Gastroesophageal sphincter (tissue), 4 donors: ENCODE measurements at regions not wholly inside any gene's neighbourhood (a gene's known extent, or its start where the extent isn't known, plus 50 kb on each side); places are given as distances from the start of the nearest gene placed in this dataset.
A peak's percentile ranks its signal among the peaks of the same experiment; 100 is the strongest.

ENCODE experiments used
- ATAC-seq: fragments of 150-250 bp; one replicate; pipeline ENCODE4 v1.9.1; 2016; ENCODE audit warnings: mild to moderate bottlenecking, moderate library complexity
- H3K27ac ChIP-seq, 4 donors: fragments of 200-600 bp; sonication (generic) in 3 of 4; 1 replicate in 3 of 4; 2 replicates in 1 of 4; pipeline ENCODE4 v1.5.1; 2016 to 2019
- H3K27me3 ChIP-seq: fragments of 200-600 bp; sonication (generic); one replicate; pipeline ENCODE4 v1.5.1; 2019
- H3K36me3 ChIP-seq, 2 donors: fragments of 200-600 bp; sonication (generic); one replicate each; pipeline ENCODE4 v1.5.1; 2019; ENCODE audit warnings: control low read depth in 1 of 2
- H3K4me1 ChIP-seq, 3 donors: fragments of 200-600 bp; sonication (generic); 1 replicate in 2 of 3; 2 replicates in 1 of 3; pipeline ENCODE4 v1.5.1; 2016 to 2019; ENCODE audit warnings: control low read depth in 2 of 3
- H3K4me3 ChIP-seq, 2 donors: fragments of 200-600 bp; sonication (generic); one replicate each; pipeline ENCODE4 v1.5.1; 2019; ENCODE audit warnings: mild to moderate bottlenecking in 1 of 2, moderate library complexity in 1 of 2
- H3K9me3 ChIP-seq, 3 donors: fragments of 200-600 bp; sonication (generic); one replicate each; pipeline ENCODE4 v1.5.1; 2017 to 2019; ENCODE audit warnings: control low read depth in 2 of 3
- EP300 ChIP-seq: sonication (generic); formaldehyde crosslinking; IDR thresholded peaks from one replicate; pipeline ENCODE4 v1.6.1; 2017; ENCODE audit warnings: antibody characterized with exemption, mild to moderate bottlenecking
- POLR2A ChIP-seq, 2 donors: fragments of 450-650 bp; IDR thresholded peaks; one replicate each; pipeline ENCODE4 v1.6.1; 2017; ENCODE audit warnings: antibody characterized with exemption in 2 of 2, mild to moderate bottlenecking in 2 of 2, moderate library complexity in 1 of 2
- POLR2AphosphoS5 ChIP-seq: sonication (generic); formaldehyde crosslinking; IDR thresholded peaks from one replicate; pipeline ENCODE4 v1.6.1; 2017; ENCODE audit warnings: antibody characterized with exemption
- WGBS, 2 donors: methylation state at CpG; one replicate each; pipeline ENCODE4 v1.1.5; 2018; ENCODE audit warnings: low coverage in 1 of 2; 5-methylcytosine and 5-hydroxymethylcytosine counted together
- TF ChIP-seq, protein P1 (sequence below), 4 experiments: fragments of 200-600 bp in 2 of 4; fragments of 450-650 bp in 2 of 4; sonication (generic) in 1 of 4; IDR thresholded peaks; one replicate each; pipeline ENCODE4 v1.5.1; 2017 to 2019; ENCODE audit warnings: antibody characterized with exemption in 4 of 4, mild to moderate bottlenecking in 2 of 4, moderate library complexity in 2 of 4

DNA sequence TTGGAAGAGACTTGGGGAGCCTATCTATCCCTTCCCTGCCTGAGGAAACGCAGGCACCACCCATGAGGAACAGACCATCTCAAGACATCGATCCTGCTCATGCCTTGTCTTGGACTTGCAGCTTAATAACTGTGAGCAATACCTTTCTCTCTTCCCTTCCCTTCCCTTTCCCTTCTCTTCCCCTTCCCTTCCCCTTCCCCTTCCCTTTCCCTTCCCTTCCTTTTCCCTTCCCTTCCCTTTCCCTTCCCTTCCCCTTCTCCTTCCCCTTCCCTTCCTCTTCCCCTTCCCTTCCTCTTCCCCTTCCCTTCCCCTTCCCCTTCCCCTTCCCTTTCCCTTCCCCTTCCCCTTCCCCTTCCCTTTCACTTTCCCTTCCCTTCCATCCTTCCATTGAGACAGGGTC lies 650.7 kb upstream of the SOX11 start:
- Histone ChIP-seq H3K4me1 (peaks cover 0 to 6% (median 0%) of the 10 kb centered on the region in 3 donors), H3K27me3 (no peaks in the 10 kb centered on the region), H3K4me3 (no peak overlapping the region), H3K36me3 (no peaks in the 10 kb centered on the region), H3K9me3 (no peaks in the 10 kb centered on the region), H3K27ac (no peak overlapping the region)
- 91 to 93% methylated on average over 2 of the region's 2 CpGs for WGBS, 2 donors
- no peak for ATAC-seq
- TF ChIP-seq, protein P1, sequence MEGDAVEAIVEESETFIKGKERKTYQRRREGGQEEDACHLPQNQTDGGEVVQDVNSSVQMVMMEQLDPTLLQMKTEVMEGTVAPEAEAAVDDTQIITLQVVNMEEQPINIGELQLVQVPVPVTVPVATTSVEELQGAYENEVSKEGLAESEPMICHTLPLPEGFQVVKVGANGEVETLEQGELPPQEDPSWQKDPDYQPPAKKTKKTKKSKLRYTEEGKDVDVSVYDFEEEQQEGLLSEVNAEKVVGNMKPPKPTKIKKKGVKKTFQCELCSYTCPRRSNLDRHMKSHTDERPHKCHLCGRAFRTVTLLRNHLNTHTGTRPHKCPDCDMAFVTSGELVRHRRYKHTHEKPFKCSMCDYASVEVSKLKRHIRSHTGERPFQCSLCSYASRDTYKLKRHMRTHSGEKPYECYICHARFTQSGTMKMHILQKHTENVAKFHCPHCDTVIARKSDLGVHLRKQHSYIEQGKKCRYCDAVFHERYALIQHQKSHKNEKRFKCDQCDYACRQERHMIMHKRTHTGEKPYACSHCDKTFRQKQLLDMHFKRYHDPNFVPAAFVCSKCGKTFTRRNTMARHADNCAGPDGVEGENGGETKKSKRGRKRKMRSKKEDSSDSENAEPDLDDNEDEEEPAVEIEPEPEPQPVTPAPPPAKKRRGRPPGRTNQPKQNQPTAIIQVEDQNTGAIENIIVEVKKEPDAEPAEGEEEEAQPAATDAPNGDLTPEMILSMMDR (IDR thresholded peaks at IDR 0.05): no peak
- TF ChIP-seq POLR2A (IDR thresholded peaks at IDR 0.05) (no peak), EP300 (no peak), POLR2AphosphoS5 (no peak)

DNA sequence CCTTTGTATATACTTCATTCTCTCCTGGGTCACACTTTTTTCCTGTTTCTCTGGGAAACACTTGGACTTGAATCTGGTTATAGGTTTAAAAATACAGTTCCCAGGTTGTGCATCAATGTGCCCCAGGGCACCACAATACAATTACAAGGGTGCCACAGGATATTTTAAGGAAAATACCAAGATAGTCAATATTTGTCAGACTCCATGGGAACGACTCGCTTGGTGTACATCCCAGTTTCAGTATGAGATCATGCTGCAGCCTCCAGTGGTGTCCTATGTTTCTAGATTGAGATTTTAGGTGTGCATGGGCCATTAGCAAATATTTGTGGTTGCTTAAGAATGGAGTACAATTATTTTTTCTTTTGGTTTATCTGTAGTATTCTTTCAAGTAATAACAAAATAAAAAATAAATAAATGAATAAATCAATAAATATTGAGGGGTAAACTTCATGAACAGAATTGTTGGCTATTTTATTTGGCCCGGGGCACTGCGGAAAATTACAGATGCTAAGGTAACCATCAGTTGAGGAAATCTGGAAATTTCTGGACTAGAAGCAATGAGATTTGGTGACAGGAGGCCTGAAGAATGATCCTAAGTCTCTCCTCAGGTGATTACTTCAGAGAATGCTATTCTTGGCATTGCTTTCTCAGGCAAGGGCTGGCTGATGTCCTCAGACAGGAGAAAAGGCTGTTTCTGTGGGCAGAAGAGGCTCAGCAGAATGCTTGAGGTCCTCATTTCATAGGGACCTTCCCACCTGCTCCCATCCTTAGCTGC lies 649.3 kb upstream of the SOX11 start:
- Histone ChIP-seq H3K4me1 (peaks cover 0 to 6% (median 0%) of the 10 kb centered on the region in 3 donors), H3K4me3 (no peak overlapping the region), H3K9me3 (no peaks in the 10 kb centered on the region), H3K27me3 (no peaks in the 10 kb centered on the region), H3K27ac (peak overlapping the region in 2 of 4 donors; percentile 40 to 47), H3K36me3 (no peaks in the 10 kb centered on the region)
- 59 to 81% methylated on average over 4 of the region's 4 CpGs for WGBS, 2 donors
- TF ChIP-seq EP300: no peak
- no peak for TF ChIP-seq POLR2AphosphoS5
- TF ChIP-seq, protein P1 (IDR thresholded peaks at IDR 0.05): no peak
- no peak for TF ChIP-seq POLR2A (IDR thresholded peaks at IDR 0.05)
- ATAC-seq: no peak

DNA sequence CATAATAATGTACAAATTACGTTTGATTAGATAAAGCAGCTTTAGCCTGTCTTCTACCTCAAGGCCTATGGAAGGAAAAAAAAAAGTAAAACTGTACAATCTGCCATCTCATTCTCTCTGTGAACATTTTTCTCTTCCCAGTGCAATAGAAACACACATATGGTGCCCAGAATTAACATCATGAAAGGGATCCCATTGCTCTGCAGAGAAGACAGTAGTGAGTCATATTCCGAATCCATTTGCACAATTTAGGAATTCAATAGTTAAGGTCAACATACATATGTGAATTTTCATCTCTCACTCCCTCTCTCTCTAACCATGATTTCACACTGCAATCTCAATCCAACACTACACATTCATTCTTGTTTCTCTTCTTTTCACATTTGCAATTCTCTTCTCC lies 640.9 kb upstream of the SOX11 start:
- 84 to 94% methylated on average over 2 of the region's 2 CpGs for WGBS, 2 donors

DNA sequence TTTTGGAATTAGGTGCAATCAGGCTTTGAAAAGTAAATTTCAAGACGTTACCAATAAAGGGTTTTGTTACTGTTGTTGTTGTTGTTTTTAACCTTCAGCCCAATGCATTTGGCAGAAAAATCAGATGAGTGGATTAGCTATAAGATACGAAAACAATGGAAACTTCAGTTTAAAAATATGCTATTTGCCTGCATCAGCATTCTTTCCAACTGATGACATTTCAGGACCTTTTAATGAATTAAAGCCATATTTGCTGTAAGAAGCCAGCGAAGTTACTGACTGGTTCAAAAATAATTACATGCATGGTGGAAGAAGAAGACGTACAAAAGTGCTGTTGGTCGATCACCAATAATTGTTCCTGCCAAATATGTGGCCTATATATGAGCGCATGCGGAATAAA lies 639.3 kb upstream of the SOX11 start:
- H3K4me1 ChIP-seq: no peaks in the 10 kb centered on the region
- ATAC-seq: no peak
- H3K27me3 ChIP-seq: no peaks in the 10 kb centered on the region
- H3K36me3 ChIP-seq: no peaks in the 10 kb centered on the region
- TF ChIP-seq POLR2AphosphoS5 (no peak), EP300 (no peak), POLR2A (IDR thresholded peaks at IDR 0.05) (no peak)
- TF ChIP-seq, protein P1 (IDR thresholded peaks at IDR 0.05): no peak
- no peaks in the 10 kb centered on the region for H3K9me3 ChIP-seq
- 83 to 90% methylated on average over 7 of the region's 7 CpGs for WGBS, 2 donors
- no peak overlapping the region for H3K4me3 ChIP-seq
- no peak overlapping the region for H3K27ac ChIP-seq

More for the DNA sequence above, 640.9 kb upstream of the SOX11 start:
- Histone ChIP-seq H3K4me1 (no peaks in the 10 kb centered on the region), H3K36me3 (no peaks in the 10 kb centered on the region), H3K4me3 (no peak overlapping the region), H3K9me3 (no peaks in the 10 kb centered on the region), H3K27ac (no peak overlapping the region), H3K27me3 (no peaks in the 10 kb centered on the region)
- TF ChIP-seq, protein P1 (IDR thresholded peaks at IDR 0.05): no peak
- TF ChIP-seq POLR2AphosphoS5 (no peak), POLR2A (IDR thresholded peaks at IDR 0.05) (no peak), EP300 (no peak)
- no peak for ATAC-seq

DNA sequence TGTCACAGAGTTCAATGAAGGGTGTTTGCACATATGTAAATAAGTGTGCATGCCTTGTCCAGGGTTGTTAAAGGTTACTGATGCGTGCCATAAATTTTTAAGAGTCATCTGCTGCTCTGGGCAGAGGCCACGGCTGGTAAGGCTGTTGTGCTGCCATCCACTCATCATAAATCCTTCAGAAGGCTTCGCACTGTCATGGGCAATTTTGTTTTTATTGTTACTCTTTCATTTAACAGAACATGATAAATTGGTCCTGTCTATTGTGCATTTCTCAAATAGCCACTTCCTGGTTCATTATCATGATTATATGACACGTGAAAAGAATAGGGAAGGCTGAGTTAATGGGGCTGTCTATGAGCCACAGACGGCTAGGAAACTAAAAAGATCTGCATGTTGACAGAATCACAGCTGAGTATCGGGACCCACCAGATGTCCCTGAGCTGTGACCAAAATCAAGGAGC lies 634.3 kb upstream of the SOX11 start:
- WGBS, 2 donors: 75 to 86% methylated on average over 5 to 6 of the region's 6 CpGs
- ATAC-seq: no peak
- Histone ChIP-seq H3K4me3 (no peak overlapping the region), H3K36me3 (no peaks in the 10 kb centered on the region), H3K9me3 (no peaks in the 10 kb centered on the region), H3K4me1 (no peaks in the 10 kb centered on the region), H3K27ac (no peak overlapping the region), H3K27me3 (no peaks in the 10 kb centered on the region)
- TF ChIP-seq, protein P1 (IDR thresholded peaks at IDR 0.05): no peak
- no peak for TF ChIP-seq EP300
- TF ChIP-seq POLR2AphosphoS5: no peak
- TF ChIP-seq POLR2A (IDR thresholded peaks at IDR 0.05): no peak
